OCI-LY1 (cell line): ENCODE measurements at regions not wholly inside any gene's neighbourhood (a gene's known extent, or its start where the extent isn't known, plus 50 kb on each side); places are given as distances from the start of the nearest gene placed in this dataset.

ENCODE experiments used
- H2AFZ ChIP-seq: fragments of 200-600 bp; sonication (generic), shearing (Covaris generic); 2 replicates; pipeline ENCODE4 v1.6.0; 2014; ENCODE audit warnings: antibody characterized with exemption, mild to moderate bottlenecking, low read length
- H3F3A ChIP-seq: fragments of 200-600 bp; sonication (generic), shearing (Covaris generic); 2 replicates; pipeline ENCODE4 v1.6.0; 2014; ENCODE audit warnings: mild to moderate bottlenecking, antibody characterized with exemption, low read length, moderate library complexity; ENCODE audit not compliant: insufficient read depth
- H3K27ac ChIP-seq: fragments of 200-600 bp; sonication (generic); 2 replicates; pipeline ENCODE4 v1.5.1; 2014; ENCODE audit warnings: low read length, mixed run types, mild to moderate bottlenecking, low read depth; ENCODE audit not compliant: poor library complexity, severe bottlenecking
- H3K27me3 ChIP-seq: fragments of 200-600 bp; sonication (generic); 2 replicates; pipeline ENCODE4 v1.6.0; 2014; ENCODE audit warnings: antibody characterized with exemption, mild to moderate bottlenecking, low read length, moderate library complexity; ENCODE audit not compliant: insufficient read depth
- H3K36me3 ChIP-seq: fragments of 200-600 bp; sonication (generic); 2 replicates; pipeline ENCODE4 v1.6.1; 2014; ENCODE audit warnings: mild to moderate bottlenecking, antibody characterized with exemption, low read length, moderate library complexity, mixed read lengths; ENCODE audit not compliant: insufficient read depth
- H3K4me1 ChIP-seq: fragments of 200-600 bp; sonication (generic); 2 replicates; pipeline ENCODE4 v1.5.1; 2014; ENCODE audit warnings: mild to moderate bottlenecking, low read length, moderate library complexity; ENCODE audit not compliant: insufficient read depth, severe bottlenecking
- H3K4me2 ChIP-seq: fragments of 200-600 bp; sonication (generic), shearing (Covaris generic); 2 replicates; pipeline ENCODE4 v1.6.1; 2014; ENCODE audit warnings: low read length
- H3K4me3 ChIP-seq: fragments of 200-600 bp; sonication (generic); 2 replicates; pipeline ENCODE4 v1.5.1; 2014; ENCODE audit warnings: low read length, low read depth, mild to moderate bottlenecking, mixed read lengths; ENCODE audit not compliant: poor library complexity, severe bottlenecking
- H3K79me2 ChIP-seq: fragments of 200-600 bp; shearing (Covaris generic); 2 replicates; pipeline ENCODE4 v1.6.1; 2016; ENCODE audit warnings: mixed run types, low read length, mixed read lengths; ENCODE audit not compliant: insufficient read depth
- H3K9ac ChIP-seq: fragments of 200-600 bp; sonication (generic), shearing (Covaris generic); 2 replicates; pipeline ENCODE4 v1.6.1; 2014; ENCODE audit warnings: mild to moderate bottlenecking, low read length, mixed read lengths
- H3K9me2 ChIP-seq: fragments of 200-600 bp; sonication (generic), shearing (Covaris generic); 2 replicates; pipeline ENCODE4 v1.6.1; 2014; ENCODE audit warnings: low read depth, mild to moderate bottlenecking, low read length, mixed read lengths
- H3K9me3 ChIP-seq: fragments of 200-600 bp; shearing (Covaris generic); 2 replicates; pipeline ENCODE4 v1.6.1; 2014; ENCODE audit warnings: low read length, mixed read lengths
- H4K20me1 ChIP-seq: fragments of 200-600 bp; sonication (generic), shearing (Covaris generic); 2 replicates; pipeline ENCODE4 v1.6.0; 2016; ENCODE audit warnings: mild to moderate bottlenecking, low read length; ENCODE audit not compliant: insufficient read depth
- CTCF ChIP-seq: fragments of 200-600 bp; sonication (generic), shearing (Covaris generic); IDR thresholded peaks from 2 replicates; pipeline ENCODE4 v1.5.1; 2017; ENCODE audit warnings: mild to moderate bottlenecking, antibody characterized with exemption, low read length, moderate library complexity, mixed read lengths
- EZH2 ChIP-seq: fragments of 200-600 bp; sonication (generic), shearing (Covaris generic); IDR thresholded peaks from 2 replicates; pipeline ENCODE4 v1.8.0; 2017; ENCODE audit warnings: borderline replicate concordance, mixed run types, mild to moderate bottlenecking, antibody characterized with exemption, low read length, moderate library complexity, mixed read lengths

GRCh38 chr2:34307636-34308035 is 708.5 kb upstream of the FAM98A start:
- Histone ChIP-seq H3K4me1 (no peaks in the 10 kb centered on the region), H3K27me3 (no peaks in the 10 kb centered on the region), H4K20me1 (no peaks in the 10 kb centered on the region), H2AFZ (no peak overlapping the region), H3K9ac (no peak overlapping the region), H3K4me2 (no peak overlapping the region), H3K9me2 (no peaks in the 10 kb centered on the region), H3K4me3 (no peak overlapping the region), H3K36me3 (no peaks in the 10 kb centered on the region), H3F3A (no peaks in the 10 kb centered on the region), H3K9me3 (no peaks in the 10 kb centered on the region), H3K79me2 (no peaks in the 10 kb centered on the region), H3K27ac (no peak overlapping the region)
- TF ChIP-seq CTCF (no peak), EZH2 (no peak)

GRCh38 chr2:34306745-34307144 is 707.6 kb upstream of the FAM98A start:
- Histone ChIP-seq H3K27ac (no peak overlapping the region), H3K4me1 (no peaks in the 10 kb centered on the region), H3K27me3 (no peaks in the 10 kb centered on the region), H3K9ac (no peak overlapping the region), H3K9me2 (no peaks in the 10 kb centered on the region), H3K4me2 (no peak overlapping the region), H3K79me2 (no peaks in the 10 kb centered on the region), H2AFZ (no peak overlapping the region), H3K9me3 (no peaks in the 10 kb centered on the region), H3K36me3 (no peaks in the 10 kb centered on the region), H4K20me1 (no peaks in the 10 kb centered on the region), H3K4me3 (no peak overlapping the region), H3F3A (no peaks in the 10 kb centered on the region)
- TF ChIP-seq CTCF: no peak
- TF ChIP-seq EZH2: no peak

DNA sequence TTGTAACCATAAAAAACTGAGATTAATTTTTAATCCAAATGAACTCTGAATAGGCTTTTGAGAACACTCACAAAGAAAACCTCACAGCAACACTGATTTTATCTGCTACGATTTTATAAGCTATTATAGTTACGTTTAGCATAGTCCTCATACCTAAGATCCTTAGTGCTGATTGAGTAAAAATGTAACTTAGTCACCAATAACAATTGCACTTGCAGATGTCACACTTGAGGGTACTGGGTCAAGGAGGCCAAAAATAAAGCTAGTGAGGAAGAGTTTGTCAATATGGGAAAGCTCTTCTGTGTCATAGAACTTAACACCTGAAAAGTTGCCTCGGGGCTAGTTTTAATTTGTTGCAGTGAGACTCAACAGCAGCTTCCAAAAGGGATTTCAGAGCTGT is 706.5 kb upstream of the FAM98A start:
- H3K79me2 ChIP-seq: no peaks in the 10 kb centered on the region
- H3K27me3 ChIP-seq: no peaks in the 10 kb centered on the region
- H3K36me3 ChIP-seq: no peaks in the 10 kb centered on the region
- H3F3A ChIP-seq: no peaks in the 10 kb centered on the region
- H3K9me3 ChIP-seq: no peaks in the 10 kb centered on the region
- no peaks in the 10 kb centered on the region for H3K9me2 ChIP-seq
- H3K27ac ChIP-seq: no peak overlapping the region
- no peak overlapping the region for H3K9ac ChIP-seq
- no peaks in the 10 kb centered on the region for H4K20me1 ChIP-seq
- H2AFZ ChIP-seq: no peak overlapping the region
- no peak for TF ChIP-seq CTCF
- no peak for TF ChIP-seq EZH2
- no peaks in the 10 kb centered on the region for H3K4me1 ChIP-seq
- no peak overlapping the region for H3K4me3 ChIP-seq
- H3K4me2 ChIP-seq: no peak overlapping the region
